HepG2 (cell line): ENCODE measurements at regions not wholly inside any gene's neighbourhood (a gene's known extent, or its start where the extent isn't known, plus 50 kb on each side); places are given as distances from the start of the nearest gene placed in this dataset.

ENCODE experiments used
- ATAC-seq: fragments of 200-7000 bp; cut with Tn5 transposase; 3 replicates; pipeline ENCODE4 v1.9.1; 2020; ENCODE audit warnings: mild to moderate bottlenecking, moderate library complexity
- BruUV-seq: library from RNA; stranded (reverse); fragments of 400-500 nt; replicated peaks from 2 replicates; lab custom pipeline; 2021; lab: Mats Ljungman, UMichigan
- CTCF ChIA-PET: fragments of 300-600 bp; formaldehyde crosslinking; extraction: SDS; loops from one replicate; lab custom pipeline; 2021; ENCODE audit warnings: low total read pairs, inconsistent platforms, low intra/inter-chr PET ratio; lab: Yijun Ruan, JAX
- POLR2A ChIA-PET: fragments of 350-600 bp; sonication (Branson Sonifier 250); formaldehyde crosslinking; loops from one replicate; lab custom pipeline; 2020; ENCODE audit warnings: antibody characterized with exemption, inconsistent platforms; lab: Yijun Ruan, JAX
- DNase-seq: peaks from one replicate; pipeline ENCODE4 v3.0.0-alpha.2; 2015; ENCODE audit warnings: low spot score
- FAIRE-seq: peaks from 3 replicates; lab custom pipeline; 2011; peaks lifted over from hg19 to GRCh38; lab: Jason Lieb, UNC
- H2AFZ ChIP-seq: one replicate; pipeline ENCODE4 v1.6.1; 2011; ENCODE audit warnings: low read length, inconsistent platforms
- H3K27ac ChIP-seq: fragments of 300-600 bp; 3 replicates; pipeline ENCODE4 v1.8.0; 2011; ENCODE audit warnings: mixed run types, mild to moderate bottlenecking, mixed read lengths, low read length, inconsistent platforms; ENCODE audit not compliant: insufficient read depth; ENCODE audit errors: extremely low read length
- H3K27me3 ChIP-seq, 2 experiments: fragments of 200-600 bp in 1 of 2; 2 replicates in 1 of 2; 3 replicates in 1 of 2; pipeline versions ENCODE4 v1.6.0 to v1.8.0; 2011; ENCODE audit warnings: low read length in 2 of 2, mild to moderate bottlenecking in 2 of 2, moderate library complexity in 2 of 2, inconsistent platforms in 1 of 2; ENCODE audit not compliant: insufficient read depth in 2 of 2, control insufficient read depth in 1 of 2
- H3K36me3 ChIP-seq, 2 experiments: fragments of 200-600 bp in 1 of 2; replicated peaks in 1 of 2; 2 replicates in 1 of 2; 3 replicates in 1 of 2; pipeline versions ENCODE4 v1.5.1 to v1.8.0; 2011; ENCODE audit warnings: low read length in 2 of 2, inconsistent platforms in 1 of 2; ENCODE audit not compliant: insufficient read depth in 2 of 2, control insufficient read depth in 1 of 2
- H3K4me1 ChIP-seq: 2 replicates; pipeline ENCODE4 v1.5.1; 2012; ENCODE audit warnings: low read length, inconsistent platforms; ENCODE audit not compliant: insufficient read depth
- H3K4me2 ChIP-seq: 2 replicates; pipeline ENCODE4 v1.6.0; 2011; ENCODE audit warnings: low read depth, low read length, inconsistent platforms
- H3K4me3 ChIP-seq, 3 experiments: fragments of 200-600 bp in 1 of 3; sonication (generic), shearing (Covaris generic) in 1 of 3; replicated peaks in 1 of 3; 2 replicates each; pipeline ENCODE4 v1.5.1; 2011 to 2016; ENCODE audit warnings: low read length in 3 of 3, inconsistent platforms in 2 of 3, low read depth in 2 of 3, mild to moderate bottlenecking in 2 of 3, control low read depth in 1 of 3, mixed read lengths in 1 of 3; ENCODE audit not compliant: insufficient read depth in 1 of 3
- H3K79me2 ChIP-seq: one replicate; pipeline ENCODE4 v1.6.1; 2011; ENCODE audit warnings: low read length, inconsistent platforms; ENCODE audit not compliant: insufficient read depth
- H3K9ac ChIP-seq: 2 replicates; pipeline ENCODE4 v1.6.0; 2011; ENCODE audit warnings: mild to moderate bottlenecking, low read depth, low read length, inconsistent platforms; ENCODE audit not compliant: insufficient read depth
- H3K9me3 ChIP-seq: 2 replicates; pipeline ENCODE4 v1.5.1; 2012; ENCODE audit warnings: mild to moderate bottlenecking, low read length
- H4K20me1 ChIP-seq: 2 replicates; pipeline ENCODE4 v1.6.0; 2011; ENCODE audit warnings: inconsistent platforms, mild to moderate bottlenecking, low read length, moderate library complexity; ENCODE audit not compliant: insufficient read depth
- HCFC1 ChIP-seq: fragments of 150-350 bp; IDR thresholded peaks from 2 replicates; pipeline ENCODE4 v1.6.1; 2014; ENCODE audit warnings: low read depth, low read length
- HOXA7 ChIP-seq: sonication (generic); formaldehyde crosslinking; IDR thresholded peaks from 2 replicates; pipeline ENCODE4 v1.8.1; 2022; ENCODE audit warnings: mild to moderate bottlenecking, missing genetic modification reagents, moderate library complexity
- KDM5B ChIP-seq: sonication (generic); formaldehyde crosslinking; IDR thresholded peaks from 2 replicates; pipeline ENCODE4 v1.4.0; 2020; ENCODE audit warnings: missing genetic modification reagents, mild to moderate bottlenecking, borderline replicate concordance
- MTA3 ChIP-seq: sonication (generic); formaldehyde crosslinking; IDR thresholded peaks from 2 replicates; pipeline ENCODE4 v1.4.0; 2020; ENCODE audit warnings: missing genetic modification reagents
- NR3C1 ChIP-seq: sonication (generic); formaldehyde crosslinking; IDR thresholded peaks from 2 replicates; pipeline ENCODE4 v1.4.0; 2020; ENCODE audit warnings: missing genetic modification reagents
- RBAK ChIP-seq: sonication (generic); formaldehyde crosslinking; IDR thresholded peaks from 2 replicates; pipeline ENCODE4 v1.5.1; 2020; ENCODE audit warnings: mild to moderate bottlenecking, missing genetic modification reagents
- SYNCRIP ChIP-seq: fragments of 200-400 bp; formaldehyde crosslinking; IDR thresholded peaks from 2 replicates; pipeline ENCODE4 v1.6.1; 2018; ENCODE audit warnings: mild to moderate bottlenecking, low read depth, low read length; ENCODE audit not compliant: insufficient read depth
- TFE3 ChIP-seq: IDR thresholded peaks from 2 replicates; pipeline ENCODE4 v1.6.1; 2016
- ZMAT5 ChIP-seq: sonication (generic); formaldehyde crosslinking; IDR thresholded peaks from 2 replicates; pipeline ENCODE4 v1.5.0; 2020; ENCODE audit warnings: mild to moderate bottlenecking, low read depth, missing genetic modification reagents, borderline replicate concordance
- ZNF224 ChIP-seq: sonication (generic); formaldehyde crosslinking; IDR thresholded peaks from 2 replicates; pipeline ENCODE4 v1.5.0; 2020; ENCODE audit warnings: mild to moderate bottlenecking, missing genetic modification reagents
- ZNF280D ChIP-seq: sonication (generic); formaldehyde crosslinking; IDR thresholded peaks from 2 replicates; pipeline ENCODE4 v1.5.1; 2020; ENCODE audit warnings: mild to moderate bottlenecking, missing genetic modification reagents
- ZNF382 ChIP-seq: sonication (generic); formaldehyde crosslinking; IDR thresholded peaks from 2 replicates; pipeline ENCODE4 v1.5.0; 2020; ENCODE audit warnings: missing genetic modification reagents, mild to moderate bottlenecking, borderline replicate concordance
- ZNF441 ChIP-seq: sonication (generic); formaldehyde crosslinking; IDR thresholded peaks from 2 replicates; pipeline ENCODE4 v1.7.0; 2021; ENCODE audit warnings: missing genetic modification reagents, borderline replicate concordance
- ZNF598 ChIP-seq: sonication (generic); formaldehyde crosslinking; IDR thresholded peaks from 2 replicates; pipeline ENCODE4 v1.5.1; 2020; ENCODE audit warnings: mild to moderate bottlenecking, missing genetic modification reagents, borderline replicate concordance
- WGBS: methylation state at CpG from one replicate; pipeline ENCODE4 v1.1.6; 2017; ENCODE audit warnings: low lambda C conversion rate; 5-methylcytosine and 5-hydroxymethylcytosine counted together
- in situ Hi-C: cut with HindIII; loops from 2 replicates; pipeline ENCODE4 v1.10.0; 2017; ENCODE audit warnings: low pct_unique_long_range_greater_than_20kb; ENCODE audit not compliant: extremely low pct_ligation_motif_present
- intact Hi-C: fragments of 100-400 bp; cut with micrococcal nuclease; formaldehyde crosslinking; loops from one replicate; pipeline ENCODE4 v1.10.0; 2022; ENCODE audit not compliant: unreplicated experiment

- CTCF ChIA-PET: no interaction called here
- no peak for FAIRE-seq
- H3K4me2 ChIP-seq: no peak overlapping the region
These were observed 1669.7 kb upstream of the LRRTM1 start for GRCh38 chr2:81974216-81974615.

GRCh38 chr2:81942876-81943275, 1638.3 kb upstream of the LRRTM1 start:
- TF ChIP-seq TFE3 (CRISPR knock-in tag) (no peak), ZNF224 (CRISPR knock-in tag) (no peak), HOXA7 (CRISPR knock-in tag) (no peak), ZNF382 (CRISPR knock-in tag) (no peak), MTA3 (CRISPR knock-in tag) (no peak), KDM5B (CRISPR knock-in tag) (no peak), ZNF280D (CRISPR knock-in tag) (no peak)
- TF ChIP-seq, all 625 proteins: peak for 0
- WGBS: 3% methylated on average over 1 of the region's 1 CpG
- Histone ChIP-seq H2AFZ (no peak overlapping the region), H3K27me3 (no peaks in the 10 kb centered on the region), H3K9ac (no peak overlapping the region), H3K4me1 (no peaks in the 10 kb centered on the region), H4K20me1 (no peaks in the 10 kb centered on the region), H3K4me3 (no peak overlapping the region), H3K79me2 (no peaks in the 10 kb centered on the region), H3K27ac (no peak overlapping the region), H3K9me3 (peaks cover 78% of the 10 kb centered on the region), H3K36me3 (no peaks in the 10 kb centered on the region), H3K4me2 (no peak overlapping the region)
- DNase-seq (no peak), ATAC-seq (no peak), FAIRE-seq (no peak)
- in situ Hi-C loops: no loop called here
- no TSS peak for BruUV-seq
- ChIA-PET POLR2A (no interaction called here), CTCF (no interaction called here)
- intact Hi-C loops: no loop called here

More at GRCh38 chr2:81974216-81974615, 1669.7 kb upstream of the LRRTM1 start:
- no peaks in the 10 kb centered on the region for H3K36me3 ChIP-seq
- no peaks in the 10 kb centered on the region for H4K20me1 ChIP-seq
- POLR2A ChIA-PET: no interaction called here
- DNase-seq: no peak
- BruUV-seq: no TSS peak
- no peak for TF ChIP-seq ZNF598 (CRISPR knock-in tag)
- no peak for TF ChIP-seq SYNCRIP
- no peak for TF ChIP-seq ZMAT5 (CRISPR knock-in tag)
- TF ChIP-seq HCFC1: no peak
- no peak for TF ChIP-seq RBAK (CRISPR knock-in tag)
- TF ChIP-seq NR3C1: no peak
- no peak for TF ChIP-seq ZNF441 (CRISPR knock-in tag)
- H2AFZ ChIP-seq: no peak overlapping the region
- peaks cover 31% of the 10 kb centered on the region for H3K9me3 ChIP-seq
- H3K4me3 ChIP-seq: no peak overlapping the region
- no peaks in the 10 kb centered on the region for H3K79me2 ChIP-seq
- H3K9ac ChIP-seq: no peak overlapping the region
- ATAC-seq: no peak
- H3K27me3 ChIP-seq: no peaks in the 10 kb centered on the region
- intact Hi-C loops (no loop called here), in situ Hi-C loops (no loop called here)
- 0% methylated on average over 1 of the region's 1 CpG for WGBS
- H3K27ac ChIP-seq: no peak overlapping the region
- no peaks in the 10 kb centered on the region for H3K4me1 ChIP-seq
